HUDEP-2 (cell line): ENCODE measurements at regions not wholly inside any gene's neighbourhood (a gene's known extent, or its start where the extent isn't known, plus 50 kb on each side); places are given as distances from the start of the nearest gene placed in this dataset.

Source experiments
- DNase-seq, 76 experiments: peaks; one replicate each; lab custom pipeline; 2025; ENCODE audit not compliant: unreplicated experiment in 76 of 76; lab: John Stamatoyannopoulos, UW

GRCh38 chr1:116322752-116323405 lies 50.2 kb upstream of the ATP1A1 start:
- DNase-seq: no peak
